ENCODE measurements at regions not wholly inside any gene's neighbourhood (a gene's known extent, or its start where the extent isn't known, plus 50 kb on each side); places are given as distances from the start of the nearest gene placed in this dataset.

GRCh38 chr12:18899162-18899561 lies 161.2 kb downstream of the CAPZA3 start:
- DNase-seq (ENCODE audit: low read depth) = no peak

- no peak for DNase-seq (ENCODE audit: low read depth)
Observed at GRCh38 chr12:18899678-18900317, 161.9 kb downstream of the CAPZA3 start.

- no peak for DNase-seq (ENCODE audit: low read depth)
Observed at GRCh38 chr12:18905134-18905533, 167.2 kb downstream of the CAPZA3 start.

GRCh38 chr12:18906395-18906794 lies 168.5 kb downstream of the CAPZA3 start:
- DNase-seq (ENCODE audit: low read depth) = no peak

- DNase-seq (ENCODE audit: low read depth) = peak; percentile 57
Observed at GRCh38 chr12:18907127-18907526, 169.2 kb downstream of the CAPZA3 start.

GRCh38 chr12:18907728-18908127 lies 169.8 kb downstream of the CAPZA3 start:
- DNase-seq (ENCODE audit: low read depth) = peak; percentile 53

GRCh38 chr12:18908191-18908590 lies 170.3 kb downstream of the CAPZA3 start:
- no peak for DNase-seq (ENCODE audit: low read depth)

GRCh38 chr12:18919871-18920511 lies 182.1 kb downstream of the CAPZA3 start:
- no peak for DNase-seq (ENCODE audit: low read depth)

- no peak for DNase-seq (ENCODE audit: low read depth)
Observed at GRCh38 chr12:18922851-18923250, 184.9 kb downstream of the CAPZA3 start.

- no peak for DNase-seq (ENCODE audit: low read depth)
Observed at GRCh38 chr12:18923721-18924120, 185.8 kb downstream of the CAPZA3 start.

GRCh38 chr12:18926188-18926587 lies 188.3 kb downstream of the CAPZA3 start:
- DNase-seq (ENCODE audit: low read depth) = no peak

- peak; percentile 51 for DNase-seq (ENCODE audit: low read depth)
Observed at GRCh38 chr12:18932211-18932610, 194.3 kb downstream of the CAPZA3 start.

GRCh38 chr12:18932715-18933114 lies 194.8 kb downstream of the CAPZA3 start:
- no peak for DNase-seq (ENCODE audit: low read depth)

GRCh38 chr12:18935371-18935965 lies 194.1 kb upstream of the PLEKHA5 start:
- no peak for DNase-seq (ENCODE audit: low read depth)

GRCh38 chr12:18939051-18939450 lies 190.5 kb upstream of the PLEKHA5 start:
- no peak for DNase-seq (ENCODE audit: low read depth)

GRCh38 chr12:18942669-18943068 lies 186.9 kb upstream of the PLEKHA5 start:
- no peak for DNase-seq (ENCODE audit: low read depth)

GRCh38 chr12:18943200-18943599 lies 186.3 kb upstream of the PLEKHA5 start:
- no peak for DNase-seq (ENCODE audit: low read depth)

- DNase-seq (ENCODE audit: low read depth) = no peak
Observed at GRCh38 chr12:18946106-18946505, 183.4 kb upstream of the PLEKHA5 start.

GRCh38 chr12:18951218-18951617 lies 178.3 kb upstream of the PLEKHA5 start:
- no peak for DNase-seq (ENCODE audit: low read depth)

GRCh38 chr12:18953505-18953904 lies 176.0 kb upstream of the PLEKHA5 start:
- no peak for DNase-seq (ENCODE audit: low read depth)

GRCh38 chr12:18955594-18955993 lies 173.9 kb upstream of the PLEKHA5 start:
- no peak for DNase-seq (ENCODE audit: low read depth)

GRCh38 chr12:18965203-18965602 lies 164.3 kb upstream of the PLEKHA5 start:
- no peak for DNase-seq (ENCODE audit: low read depth)

GRCh38 chr12:18966954-18967353 lies 162.6 kb upstream of the PLEKHA5 start:
- no peak for DNase-seq (ENCODE audit: low read depth)
